ENCODE measurements at regions not wholly inside any gene's neighbourhood (a gene's known extent, or its start where the extent isn't known, plus 50 kb on each side); places are given as distances from the start of the nearest gene placed in this dataset.

GRCh38 chr2:3076848-3077642 is 300.6 kb downstream of the EIPR1 start:
- no peak for TF ChIP-seq CTCF (IDR thresholded peaks at IDR 0.05)
- no peaks in the 10 kb centered on the region for H3K36me3 Mint-ChIP-seq (ENCODE audit: low read depth)
- H3K27me3 Mint-ChIP-seq (ENCODE audit: insufficient read depth): peaks cover 14% of the 10 kb centered on the region
- no peak overlapping the region for H3K27ac Mint-ChIP-seq
- H3K4me1 Mint-ChIP-seq (ENCODE audit: low read depth): no peaks in the 10 kb centered on the region
- H3K9me3 Mint-ChIP-seq: peaks cover 5% of the 10 kb centered on the region; the same call in 1 of the 2 replicates
- H3K4me3 Mint-ChIP-seq: no peak overlapping the region
- DNase-seq: no peak

GRCh38 chr2:3075991-3076340 is 301.7 kb downstream of the EIPR1 start:
- Mint-ChIP-seq H3K27ac (no peak overlapping the region), H3K4me1 (ENCODE audit: low read depth) (no peaks in the 10 kb centered on the region), H3K36me3 (ENCODE audit: low read depth) (no peaks in the 10 kb centered on the region), H3K9me3 (peaks cover 5% of the 10 kb centered on the region; the same call in 1 of the 2 replicates), H3K27me3 (ENCODE audit: insufficient read depth) (peaks cover 20% of the 10 kb centered on the region), H3K4me3 (no peak overlapping the region)
- TF ChIP-seq CTCF (IDR thresholded peaks at IDR 0.05): no peak
- DNase-seq: no peak

- Mint-ChIP-seq H3K36me3 (ENCODE audit: low read depth) (no peaks in the 10 kb centered on the region), H3K4me1 (ENCODE audit: low read depth) (no peaks in the 10 kb centered on the region), H3K27me3 (ENCODE audit: insufficient read depth) (peaks cover 20% of the 10 kb centered on the region), H3K27ac (no peak overlapping the region), H3K9me3 (peaks cover 5% of the 10 kb centered on the region; the same call in 1 of the 2 replicates), H3K4me3 (no peak overlapping the region)
- no peak for TF ChIP-seq CTCF (IDR thresholded peaks at IDR 0.05)
- DNase-seq: no peak
These were observed 302.2 kb downstream of the EIPR1 start for GRCh38 chr2:3075316-3075990.

GRCh38 chr2:3073704-3074103 is 303.9 kb downstream of the EIPR1 start:
- Mint-ChIP-seq H3K27me3 (ENCODE audit: insufficient read depth) (peaks cover 18% of the 10 kb centered on the region), H3K4me3 (no peak overlapping the region), H3K4me1 (ENCODE audit: low read depth) (no peaks in the 10 kb centered on the region), H3K36me3 (ENCODE audit: low read depth) (no peaks in the 10 kb centered on the region), H3K27ac (no peak overlapping the region), H3K9me3 (peaks cover 5% of the 10 kb centered on the region; the same call in 1 of the 2 replicates)
- DNase-seq: no peak
- TF ChIP-seq CTCF (IDR thresholded peaks at IDR 0.05): no peak

- no peak for TF ChIP-seq CTCF (IDR thresholded peaks at IDR 0.05)
- Mint-ChIP-seq H3K27me3 (ENCODE audit: insufficient read depth) (peaks cover 16% of the 10 kb centered on the region), H3K9me3 (peaks cover 5% of the 10 kb centered on the region; the same call in 1 of the 2 replicates), H3K36me3 (ENCODE audit: low read depth) (no peaks in the 10 kb centered on the region), H3K27ac (no peak overlapping the region), H3K4me3 (no peak overlapping the region), H3K4me1 (ENCODE audit: low read depth) (no peaks in the 10 kb centered on the region)
- DNase-seq: no peak
These were observed 304.5 kb downstream of the EIPR1 start for GRCh38 chr2:3073041-3073595.

Measured in HFFc6 (cell line).